Fibroblast of peridontal ligament (primary cell): ENCODE measurements at regions not wholly inside any gene's neighbourhood (a gene's known extent, or its start where the extent isn't known, plus 50 kb on each side); places are given as distances from the start of the nearest gene placed in this dataset.
"Not testable (repeated sequence)": the region's sequence is repeated elsewhere in the genome, so short reads cannot be mapped to it uniquely, and the experiment has no call there.

ENCODE experiments used
- DNase-seq: peaks from one replicate; pipeline ENCODE4 v3.0.0-alpha.2; 2010; ENCODE audit errors: extremely low read depth

DNA sequence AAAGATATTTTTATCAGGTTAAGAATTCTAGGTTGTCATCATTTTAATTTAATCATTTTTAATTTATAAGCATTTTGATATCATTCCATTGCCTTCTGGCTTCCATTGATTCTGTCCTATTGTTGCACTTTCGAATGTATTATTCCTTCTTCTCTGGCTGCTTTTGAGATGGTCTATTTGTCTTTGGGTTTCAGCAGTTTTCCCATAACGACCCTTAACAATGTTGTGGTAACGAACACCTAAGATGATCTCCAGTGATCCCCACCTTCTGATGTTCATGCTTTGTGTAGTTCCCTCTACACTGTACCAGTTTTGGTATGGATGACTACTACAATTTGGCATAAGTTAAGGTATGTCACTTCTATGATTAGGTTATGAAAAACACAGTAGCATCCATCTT, 59.9 kb downstream of the MINAR1 start:
- DNase-seq: no peak

- no peak for DNase-seq
These were observed 62.3 kb downstream of the MINAR1 start for GRCh38 chr15:79494384-79494909.

DNA sequence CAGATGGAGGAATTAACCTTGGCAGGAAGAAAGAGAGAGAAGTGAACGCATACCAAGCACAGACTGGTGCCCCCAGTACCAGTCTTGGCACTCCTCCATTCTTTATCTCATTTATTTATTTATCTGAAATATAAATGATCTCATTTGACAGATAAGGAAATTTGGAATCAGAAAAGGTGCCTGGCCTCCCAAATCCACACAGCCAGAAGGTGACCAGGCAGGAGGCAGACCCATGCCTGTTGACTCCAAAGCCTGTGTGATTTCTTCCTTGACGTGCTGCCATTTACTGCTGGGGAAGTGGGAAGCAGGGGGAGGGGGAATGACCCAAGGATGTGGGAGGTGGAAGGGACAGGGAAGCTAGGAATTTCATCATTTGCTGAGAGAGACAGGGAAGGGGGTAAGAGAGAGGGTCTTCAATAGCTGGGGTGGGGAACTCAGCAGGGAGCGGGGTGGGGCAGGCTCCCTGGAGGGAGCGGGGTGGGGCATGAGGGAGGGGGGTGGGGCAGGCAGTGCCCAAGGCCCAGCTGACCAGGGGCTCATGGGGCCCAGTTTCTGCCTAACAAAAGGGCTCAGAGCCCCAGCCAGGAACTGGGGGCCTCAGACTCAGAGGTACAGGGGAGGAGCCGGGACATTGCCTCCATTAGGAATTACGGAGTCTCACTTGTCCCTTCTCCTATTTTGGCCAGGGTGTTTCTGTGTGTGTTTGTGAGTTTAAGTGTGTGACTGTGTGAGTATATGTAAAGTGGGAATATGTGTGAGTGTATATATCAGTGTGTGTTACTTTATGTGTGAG, 63.0 kb downstream of the MINAR1 start:
- DNase-seq: no peak

- no peak for DNase-seq
These were observed 63.6 kb downstream of the MINAR1 start for GRCh38 chr15:79495775-79496174.

DNA sequence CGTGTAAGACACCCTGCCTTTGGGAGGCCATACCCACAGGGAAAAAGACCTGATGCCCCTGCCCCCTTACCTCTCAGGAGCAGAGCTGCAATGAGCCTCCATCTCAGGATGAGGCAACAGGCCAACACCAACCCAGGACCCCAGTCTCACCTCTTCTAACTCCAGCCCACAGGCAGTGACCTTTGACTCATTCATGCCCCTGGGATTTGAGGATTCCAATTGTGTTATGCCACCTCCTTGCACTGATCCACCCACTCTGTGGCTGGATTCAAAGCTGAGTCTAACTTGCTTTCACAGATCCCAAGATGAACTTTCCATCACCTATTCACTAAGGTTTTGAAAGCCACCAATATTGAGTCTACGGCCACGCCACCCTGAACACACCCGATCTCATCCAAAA, 64.7 kb downstream of the MINAR1 start:
- DNase-seq: no peak

DNA sequence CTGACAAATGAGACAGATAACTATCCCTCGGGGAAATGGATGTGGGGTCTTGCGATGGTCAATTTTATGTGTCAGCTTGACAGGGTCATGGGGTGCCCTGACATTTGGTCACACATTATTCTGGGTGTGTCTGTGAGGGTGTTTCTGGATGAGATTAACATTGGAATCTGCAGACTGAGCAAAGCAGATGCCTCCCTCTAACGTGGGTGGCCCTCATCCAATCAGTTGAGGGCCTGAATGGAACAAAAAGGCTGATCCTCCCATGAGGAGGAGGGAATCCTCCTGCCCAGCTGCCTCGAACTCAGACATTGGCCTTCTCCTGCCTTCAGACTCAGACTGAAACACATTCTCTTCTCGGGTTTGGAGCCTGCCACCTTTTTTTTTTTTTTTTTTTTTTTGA, 69.0 kb downstream of the MINAR1 start:
- no peak for DNase-seq

DNA sequence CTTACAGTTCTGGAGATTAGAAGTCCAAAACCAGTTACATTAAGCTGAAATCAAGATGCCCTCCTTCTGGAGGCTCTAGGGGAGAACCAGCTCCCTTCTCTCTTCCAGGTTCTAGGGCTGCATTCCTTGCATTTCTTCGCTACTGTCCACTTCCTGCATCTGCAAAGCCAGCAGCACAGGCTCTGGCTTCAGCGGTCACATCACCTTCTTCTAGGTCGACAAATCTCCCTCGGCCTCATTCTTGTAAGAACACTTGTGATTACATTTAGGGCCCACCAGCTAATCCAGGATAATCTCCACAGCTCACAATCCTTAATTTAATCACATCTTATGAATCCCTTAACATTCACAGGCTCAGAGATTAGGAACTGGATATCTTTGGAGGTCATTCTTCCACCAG, 73.8 kb downstream of the MINAR1 start:
- DNase-seq: no peak

DNA sequence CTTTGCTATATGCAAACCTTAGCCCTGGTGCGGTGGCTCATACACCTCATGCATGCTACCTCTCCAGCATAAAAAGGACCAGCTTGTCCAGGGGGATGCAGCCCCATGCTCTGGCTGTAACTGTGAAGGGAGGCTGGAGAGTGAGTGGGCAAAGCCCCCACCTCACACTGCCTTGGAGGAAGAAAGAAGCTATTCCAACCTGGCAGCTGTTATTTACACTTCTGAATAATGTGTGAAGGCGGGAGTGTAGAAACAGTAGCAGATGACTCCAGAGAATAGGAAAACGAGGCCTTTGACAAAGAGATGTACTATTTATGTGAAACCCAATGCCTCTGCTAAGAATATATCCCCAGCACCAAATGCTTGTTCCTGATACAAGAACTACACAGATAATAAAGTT, 80.7 kb downstream of the MINAR1 start:
- DNase-seq: not testable (repeated sequence)

DNA sequence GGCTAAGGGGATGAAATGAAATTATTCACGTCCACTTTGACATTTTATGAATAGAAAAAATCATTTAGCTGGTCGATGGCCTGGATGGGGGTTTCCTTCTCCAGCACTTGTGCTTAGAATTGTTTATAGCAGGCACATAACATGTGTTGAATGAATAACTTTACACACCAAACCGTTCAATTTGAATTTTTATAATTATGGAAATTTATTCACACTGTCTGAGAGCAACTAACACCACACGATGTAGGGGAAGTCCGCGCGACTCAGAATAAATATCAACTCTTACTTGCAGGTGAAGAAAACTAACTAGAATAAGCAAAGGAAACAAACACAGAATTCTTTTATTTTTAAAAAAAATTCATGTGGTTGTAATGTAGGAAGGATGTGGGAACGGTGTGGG, 81.3 kb downstream of the MINAR1 start:
- DNase-seq: no peak

DNA sequence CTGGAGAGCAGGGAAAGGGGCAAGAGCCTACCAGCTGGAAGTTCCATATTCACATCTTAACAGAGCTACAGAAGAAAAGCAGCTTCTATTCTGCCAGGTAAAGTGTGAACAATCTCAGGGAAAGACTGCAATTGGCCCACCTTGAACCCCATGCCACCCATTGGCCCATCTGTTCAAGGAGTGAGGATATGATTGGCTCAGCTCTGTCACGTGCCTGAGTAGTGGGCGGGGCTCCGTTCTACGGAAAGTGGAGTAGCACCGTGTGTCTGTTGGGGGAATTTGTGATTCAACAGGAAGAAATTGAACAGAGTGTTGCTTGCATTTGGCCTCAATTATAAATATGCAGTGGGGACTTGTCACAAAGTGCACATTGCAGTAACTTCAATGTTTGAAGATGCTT, 81.8 kb downstream of the MINAR1 start:
- DNase-seq: no peak

GRCh38 chr15:79515300-79516027, 83.3 kb downstream of the MINAR1 start:
- DNase-seq: no peak

- DNase-seq: no peak
These were observed 84.0 kb downstream of the MINAR1 start for GRCh38 chr15:79516155-79516554.

DNA sequence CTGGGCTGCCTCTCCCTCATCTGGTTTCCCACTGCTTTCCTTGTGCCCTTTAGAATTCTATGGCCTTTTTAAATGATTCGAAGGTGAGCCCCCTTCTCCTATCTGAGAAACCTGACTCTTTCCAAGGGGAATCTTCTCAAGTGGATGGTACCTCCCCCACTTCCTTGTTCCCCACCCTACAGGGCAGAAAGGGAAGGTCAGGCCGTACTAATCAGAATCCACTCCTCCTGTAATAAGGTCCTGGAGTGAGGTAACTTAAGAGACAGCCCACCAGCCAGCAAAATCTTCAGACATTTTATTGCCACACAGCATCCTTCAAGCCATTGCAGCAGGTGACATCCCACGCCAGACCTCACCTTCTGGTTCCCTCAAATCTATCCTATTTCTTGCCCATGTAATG, 84.5 kb downstream of the MINAR1 start:
- DNase-seq: no peak

DNA sequence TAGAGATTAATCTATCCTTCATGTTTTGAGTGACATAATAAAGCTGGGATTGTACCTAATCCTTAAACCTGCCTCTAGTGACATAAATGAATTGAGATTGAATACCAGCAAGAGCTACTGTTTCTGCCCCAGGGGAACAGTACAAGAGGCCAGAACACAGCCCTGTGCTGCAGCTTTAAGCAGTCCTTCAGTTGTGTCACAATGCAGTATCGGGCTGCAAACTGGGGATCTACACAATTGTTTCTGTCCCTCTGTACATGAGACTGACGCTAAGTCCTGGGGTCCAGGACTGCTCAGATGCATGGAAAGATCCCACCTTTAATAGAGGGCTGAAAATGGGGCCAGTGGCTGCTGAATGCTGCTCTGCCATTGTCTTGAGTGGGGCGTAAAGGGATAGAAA, 87.5 kb downstream of the MINAR1 start:
- DNase-seq: no peak

DNA sequence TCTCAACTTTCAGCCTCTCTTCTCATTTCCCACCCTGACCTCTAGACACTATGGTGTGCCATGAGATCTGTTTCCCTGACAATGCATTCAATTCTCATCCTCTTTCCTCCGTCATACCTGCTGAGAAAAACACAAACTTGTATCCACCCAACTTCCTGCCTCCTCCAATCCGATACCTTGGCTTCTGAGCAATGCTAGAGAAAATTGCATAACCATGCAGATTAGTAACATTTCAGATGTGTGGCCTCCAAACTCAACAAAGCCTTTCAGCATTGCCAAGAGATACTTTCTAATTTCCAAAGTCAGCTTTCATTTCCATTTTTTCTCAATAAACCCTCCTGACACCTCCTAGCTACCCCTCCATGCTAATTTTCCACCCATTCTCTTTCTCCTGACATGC, 88.5 kb downstream of the MINAR1 start:
- no peak for DNase-seq

DNA sequence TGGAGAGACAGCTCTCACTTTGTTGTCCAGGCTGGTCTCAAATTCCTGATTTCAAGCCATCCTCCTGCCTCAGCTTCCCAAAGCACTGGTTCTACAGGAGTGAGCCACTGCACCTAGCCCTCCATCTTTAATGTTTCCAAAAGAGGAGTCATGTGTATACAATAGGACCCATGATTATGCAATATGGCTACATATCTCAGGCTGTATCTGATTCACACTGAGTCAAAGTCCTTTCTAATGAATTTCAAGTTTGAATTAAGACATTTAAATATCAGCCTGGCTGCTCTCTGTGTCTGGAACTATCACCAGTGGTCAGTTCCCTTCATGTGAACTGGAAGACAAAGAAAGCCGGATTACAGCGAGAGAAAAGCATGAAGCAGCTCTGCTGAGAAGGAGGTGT, 90.5 kb downstream of the MINAR1 start:
- no peak for DNase-seq

- no peak for DNase-seq
These were observed 91.1 kb downstream of the MINAR1 start for GRCh38 chr15:79523266-79523665.

DNA sequence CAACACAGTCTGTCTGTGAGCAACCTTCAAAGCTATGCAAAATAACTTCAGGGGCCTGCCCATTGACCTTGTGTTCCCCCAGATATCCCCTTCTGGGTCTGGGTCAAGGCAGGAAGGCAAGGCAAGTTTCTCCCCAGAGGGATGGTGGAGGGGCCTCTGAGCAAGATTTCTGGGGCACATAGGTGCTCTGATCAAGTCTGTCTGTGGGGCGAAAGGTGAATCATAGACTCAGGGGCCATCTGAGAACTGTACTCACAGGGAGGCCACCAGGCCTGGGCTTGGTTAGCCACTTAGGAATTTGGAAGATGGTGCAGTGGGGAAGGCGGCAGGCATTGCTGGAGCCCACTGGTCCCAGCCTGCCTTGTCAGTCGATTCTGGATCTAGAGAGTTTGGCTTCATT, 92.4 kb downstream of the MINAR1 start:
- DNase-seq: no peak

DNA sequence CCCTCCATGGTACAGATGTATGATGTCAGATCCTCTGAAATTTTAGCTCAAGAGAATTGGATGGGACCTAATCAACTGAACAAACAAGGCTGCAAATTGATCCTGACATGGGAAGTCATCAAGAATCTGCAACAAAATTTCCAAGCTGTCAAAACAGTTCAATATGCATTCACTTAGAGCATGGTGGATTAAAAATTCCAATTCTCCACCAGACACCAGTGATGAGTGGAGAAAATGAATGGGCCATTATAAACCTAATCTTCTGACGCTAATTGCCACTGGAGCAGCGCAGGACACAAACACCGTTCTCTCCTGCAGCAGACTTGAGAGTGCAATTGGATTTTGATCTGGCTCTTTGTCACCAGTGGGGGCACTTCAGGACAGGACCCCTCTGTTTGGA, 94.2 kb downstream of the MINAR1 start:
- no peak for DNase-seq

GRCh38 chr15:79527821-79528220, 95.7 kb downstream of the MINAR1 start:
- DNase-seq: no peak

GRCh38 chr15:79529157-79529785, 97.1 kb downstream of the MINAR1 start:
- DNase-seq: no peak

DNA sequence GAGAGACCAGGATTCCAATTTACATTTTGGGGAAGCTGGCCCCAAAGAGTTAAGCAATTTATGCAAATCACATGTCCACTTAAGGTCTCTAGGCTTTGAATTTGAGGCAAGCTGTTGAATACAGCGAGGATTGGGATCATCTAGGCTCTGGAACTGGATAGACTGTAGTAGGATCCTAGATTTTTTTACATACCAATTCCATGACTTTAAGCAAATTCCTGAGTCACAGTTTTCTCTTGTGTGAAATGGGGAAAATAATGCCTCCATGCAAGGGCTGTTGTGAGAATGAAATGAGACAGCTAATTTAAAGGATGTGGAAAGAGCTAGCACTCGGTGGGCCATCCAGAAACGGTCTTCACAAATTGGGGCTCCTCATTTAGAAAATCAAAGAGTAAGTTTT, 103.4 kb downstream of the MINAR1 start:
- peak; percentile 5 for DNase-seq

- DNase-seq: no peak
These were observed 106.4 kb downstream of the MINAR1 start for GRCh38 chr15:79538527-79538926.
